ENCODE measurements at regions not wholly inside any gene's neighbourhood (a gene's known extent, or its start where the extent isn't known, plus 50 kb on each side); places are given as distances from the start of the nearest gene placed in this dataset.

DNA sequence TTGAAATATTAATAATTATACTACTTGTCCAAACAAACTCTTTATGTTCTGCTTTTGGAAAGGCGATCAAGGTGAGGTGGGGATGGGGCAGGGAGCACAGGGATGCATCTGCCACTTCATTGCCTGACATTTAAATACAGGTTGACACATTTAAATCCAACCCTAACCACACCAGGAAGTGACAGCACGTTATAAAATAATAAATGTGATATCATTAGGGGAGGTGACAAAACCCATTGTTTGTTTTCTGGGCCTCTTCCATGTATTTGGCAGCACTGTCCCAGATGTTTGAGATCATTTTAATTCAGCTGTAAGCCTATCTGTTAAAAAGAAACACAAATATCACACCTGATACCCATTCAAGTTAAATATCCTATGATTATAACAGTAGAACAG lies 342.4 kb upstream of the ARID1B start:
- TF ChIP-seq, protein P1, sequence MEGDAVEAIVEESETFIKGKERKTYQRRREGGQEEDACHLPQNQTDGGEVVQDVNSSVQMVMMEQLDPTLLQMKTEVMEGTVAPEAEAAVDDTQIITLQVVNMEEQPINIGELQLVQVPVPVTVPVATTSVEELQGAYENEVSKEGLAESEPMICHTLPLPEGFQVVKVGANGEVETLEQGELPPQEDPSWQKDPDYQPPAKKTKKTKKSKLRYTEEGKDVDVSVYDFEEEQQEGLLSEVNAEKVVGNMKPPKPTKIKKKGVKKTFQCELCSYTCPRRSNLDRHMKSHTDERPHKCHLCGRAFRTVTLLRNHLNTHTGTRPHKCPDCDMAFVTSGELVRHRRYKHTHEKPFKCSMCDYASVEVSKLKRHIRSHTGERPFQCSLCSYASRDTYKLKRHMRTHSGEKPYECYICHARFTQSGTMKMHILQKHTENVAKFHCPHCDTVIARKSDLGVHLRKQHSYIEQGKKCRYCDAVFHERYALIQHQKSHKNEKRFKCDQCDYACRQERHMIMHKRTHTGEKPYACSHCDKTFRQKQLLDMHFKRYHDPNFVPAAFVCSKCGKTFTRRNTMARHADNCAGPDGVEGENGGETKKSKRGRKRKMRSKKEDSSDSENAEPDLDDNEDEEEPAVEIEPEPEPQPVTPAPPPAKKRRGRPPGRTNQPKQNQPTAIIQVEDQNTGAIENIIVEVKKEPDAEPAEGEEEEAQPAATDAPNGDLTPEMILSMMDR (IDR thresholded peaks at IDR 0.05) = no peak
- Mint-ChIP-seq H3K27me3 (ENCODE audit: insufficient read depth) (no peaks in the 10 kb centered on the region; the same call in 1 of the 2 replicates), H3K27ac (no peak overlapping the region), H3K4me3 (no peak overlapping the region), H3K9me3 (peaks cover 7% of the 10 kb centered on the region), H3K36me3 (ENCODE audit: low read depth) (no peaks in the 10 kb centered on the region), H3K4me1 (ENCODE audit: low read depth) (no peaks in the 10 kb centered on the region; the same call in 1 of the 2 replicates)
- no peak for DNase-seq

- Mint-ChIP-seq H3K27me3 (ENCODE audit: insufficient read depth) (no peaks in the 10 kb centered on the region; the same call in 1 of the 2 replicates), H3K4me3 (no peak overlapping the region), H3K36me3 (ENCODE audit: low read depth) (no peaks in the 10 kb centered on the region), H3K9me3 (peaks cover 7% of the 10 kb centered on the region), H3K27ac (no peak overlapping the region), H3K4me1 (ENCODE audit: low read depth) (no peaks in the 10 kb centered on the region; the same call in 1 of the 2 replicates)
- no peak for DNase-seq
- TF ChIP-seq, protein P1 (IDR thresholded peaks at IDR 0.05) = no peak
Observed at GRCh38 chr6:156434049-156434794, 343.0 kb upstream of the ARID1B start.

- H3K36me3 Mint-ChIP-seq (ENCODE audit: low read depth) = no peaks in the 10 kb centered on the region
- peaks cover 7% of the 10 kb centered on the region for H3K9me3 Mint-ChIP-seq
- H3K4me3 Mint-ChIP-seq = no peak overlapping the region
- no peak for DNase-seq
- H3K27ac Mint-ChIP-seq = no peak overlapping the region
- TF ChIP-seq, protein P1 (IDR thresholded peaks at IDR 0.05) = no peak
- H3K4me1 Mint-ChIP-seq (ENCODE audit: low read depth) = peaks cover under 1% of the 10 kb centered on the region; the same call in 1 of the 2 replicates
- H3K27me3 Mint-ChIP-seq (ENCODE audit: insufficient read depth) = no peaks in the 10 kb centered on the region; the same call in 1 of the 2 replicates
Observed at GRCh38 chr6:156432543-156432942, 344.6 kb upstream of the ARID1B start.

DNA sequence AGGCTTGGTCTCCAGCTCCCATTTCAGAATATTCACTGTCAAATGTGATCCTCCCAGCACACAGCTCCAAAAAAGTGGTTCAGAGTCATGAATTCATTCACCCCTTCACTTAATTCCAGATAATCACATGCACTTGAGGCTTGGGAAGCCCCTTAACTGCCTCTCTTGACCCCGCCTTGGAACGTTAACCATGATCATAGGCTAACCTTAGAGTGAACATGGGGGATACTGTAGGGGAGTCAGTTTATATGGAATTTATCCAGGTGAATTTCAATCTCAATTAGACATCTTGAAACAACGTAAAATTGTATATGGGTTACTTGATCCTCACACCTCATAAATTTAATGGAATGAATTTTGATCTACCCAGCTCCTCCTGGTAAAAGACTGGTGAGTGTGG lies 346.8 kb upstream of the ARID1B start:
- H3K4me3 Mint-ChIP-seq = no peak overlapping the region

DNA sequence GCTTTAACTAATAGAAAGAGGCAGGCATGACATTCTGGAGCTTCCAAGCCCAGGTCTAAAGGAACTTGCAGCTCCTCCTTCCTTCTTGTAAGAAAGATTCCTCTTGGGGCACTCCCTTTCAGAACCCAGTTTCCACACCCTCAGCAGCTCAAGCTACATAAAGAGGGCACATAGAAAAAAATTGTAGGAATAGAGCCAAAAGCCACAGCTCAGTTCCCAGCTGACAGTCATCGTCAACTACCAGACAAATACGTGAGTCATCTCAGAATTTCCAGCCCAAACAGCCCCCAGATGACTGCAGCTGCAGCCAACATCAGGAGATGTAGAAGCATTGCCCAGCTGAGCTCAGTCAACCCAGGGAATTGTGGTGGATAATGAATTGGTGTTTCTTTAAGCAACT lies 349.8 kb upstream of the ARID1B start:
- H3K27me3 Mint-ChIP-seq (ENCODE audit: insufficient read depth) = no peaks in the 10 kb centered on the region
- peaks cover 10% of the 10 kb centered on the region; the same call in 1 of the 2 replicates for H3K4me1 Mint-ChIP-seq (ENCODE audit: low read depth)
- peaks cover 16% of the 10 kb centered on the region for H3K9me3 Mint-ChIP-seq

More for the DNA sequence above, 346.8 kb upstream of the ARID1B start:
- Mint-ChIP-seq H3K4me1 (ENCODE audit: low read depth) (peaks cover 10% of the 10 kb centered on the region; the same call in 1 of the 2 replicates), H3K27me3 (ENCODE audit: insufficient read depth) (no peaks in the 10 kb centered on the region), H3K27ac (no peak overlapping the region), H3K36me3 (ENCODE audit: low read depth) (no peaks in the 10 kb centered on the region), H3K9me3 (peaks cover 7% of the 10 kb centered on the region)
- no peak for DNase-seq
- TF ChIP-seq, protein P1 (IDR thresholded peaks at IDR 0.05) = no peak

More for the DNA sequence above, 349.8 kb upstream of the ARID1B start:
- TF ChIP-seq, protein P1 (IDR thresholded peaks at IDR 0.05) = no peak
- H3K36me3 Mint-ChIP-seq (ENCODE audit: low read depth) = peaks cover 5% of the 10 kb centered on the region; the same call in 1 of the 2 replicates
- H3K4me3 Mint-ChIP-seq = no peak overlapping the region
- DNase-seq = peak; percentile 2
- H3K27ac Mint-ChIP-seq = no peak overlapping the region

Measured in HFFc6 (cell line).